ENCODE measurements at regions not wholly inside any gene's neighbourhood (a gene's known extent, or its start where the extent isn't known, plus 50 kb on each side); places are given as distances from the start of the nearest gene placed in this dataset.

DNA sequence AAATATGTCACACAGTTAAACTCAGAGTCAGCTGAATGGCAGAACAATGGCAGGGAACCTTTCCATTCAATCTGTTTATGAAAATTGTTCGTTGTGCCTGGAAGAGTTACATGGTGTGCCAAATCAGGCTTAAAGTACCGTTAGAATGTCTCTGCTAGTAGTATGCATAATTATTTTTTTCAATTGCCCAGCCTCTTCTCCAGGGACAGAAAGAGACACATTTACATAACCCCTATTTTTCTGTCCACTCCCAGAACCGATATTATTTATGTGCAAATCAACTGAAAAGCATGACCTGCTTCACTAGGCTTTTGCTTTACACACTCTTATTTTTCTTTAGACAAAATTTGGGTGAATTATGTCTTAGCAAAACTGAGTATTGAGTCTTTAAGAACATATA is 459.1 kb downstream of the EFNA5 start:
- TF ChIP-seq, protein P1, sequence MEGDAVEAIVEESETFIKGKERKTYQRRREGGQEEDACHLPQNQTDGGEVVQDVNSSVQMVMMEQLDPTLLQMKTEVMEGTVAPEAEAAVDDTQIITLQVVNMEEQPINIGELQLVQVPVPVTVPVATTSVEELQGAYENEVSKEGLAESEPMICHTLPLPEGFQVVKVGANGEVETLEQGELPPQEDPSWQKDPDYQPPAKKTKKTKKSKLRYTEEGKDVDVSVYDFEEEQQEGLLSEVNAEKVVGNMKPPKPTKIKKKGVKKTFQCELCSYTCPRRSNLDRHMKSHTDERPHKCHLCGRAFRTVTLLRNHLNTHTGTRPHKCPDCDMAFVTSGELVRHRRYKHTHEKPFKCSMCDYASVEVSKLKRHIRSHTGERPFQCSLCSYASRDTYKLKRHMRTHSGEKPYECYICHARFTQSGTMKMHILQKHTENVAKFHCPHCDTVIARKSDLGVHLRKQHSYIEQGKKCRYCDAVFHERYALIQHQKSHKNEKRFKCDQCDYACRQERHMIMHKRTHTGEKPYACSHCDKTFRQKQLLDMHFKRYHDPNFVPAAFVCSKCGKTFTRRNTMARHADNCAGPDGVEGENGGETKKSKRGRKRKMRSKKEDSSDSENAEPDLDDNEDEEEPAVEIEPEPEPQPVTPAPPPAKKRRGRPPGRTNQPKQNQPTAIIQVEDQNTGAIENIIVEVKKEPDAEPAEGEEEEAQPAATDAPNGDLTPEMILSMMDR (conservative IDR thresholded peaks at IDR 0.05): no peak
- no peaks in the 10 kb centered on the region for H3K9me3 ChIP-seq (ENCODE audit: control insufficient read depth, low read depth, low read length)
- H3K27me3 ChIP-seq (ENCODE audit: insufficient read depth, low read length): no peaks in the 10 kb centered on the region
- H2AFZ ChIP-seq (ENCODE audit: low read length): no peak overlapping the region
- no peak overlapping the region for H3K9ac ChIP-seq (ENCODE audit: extremely low read depth, insufficient read length, low read length)
- DNase-seq: no peak
- H2BK15ac ChIP-seq (ENCODE audit: low read depth, low read length): no peak overlapping the region
- no peaks in the 10 kb centered on the region for H3K9me3 Mint-ChIP-seq
- no peak overlapping the region for H2BK120ac ChIP-seq (ENCODE audit: low read depth, low read length, poor library complexity, severe bottlenecking)
- no peak overlapping the region for H2BK12ac ChIP-seq (ENCODE audit: insufficient read length, low read depth, low read length)
- H3K4me3 Mint-ChIP-seq: no peak overlapping the region
- no peak overlapping the region for H4K5ac ChIP-seq (ENCODE audit: insufficient read length, low read depth, low read length)
- no peak overlapping the region for H2AK5ac ChIP-seq (ENCODE audit: insufficient read length, low read length)
- no peaks in the 10 kb centered on the region for H3K4me1 Mint-ChIP-seq
- H3K27ac ChIP-seq (ENCODE audit: insufficient read length, low read depth, low read length): no peak overlapping the region
- H3K36me3 Mint-ChIP-seq (ENCODE audit: insufficient read depth in 1 of 3, low read depth in 3 of 3): no peaks in the 10 kb centered on the region
- no peak overlapping the region for H4K8ac ChIP-seq (replicated peaks; ENCODE audit: insufficient read length, low read depth, low read length)
- H4K20me1 ChIP-seq (ENCODE audit: control insufficient read depth, insufficient read depth, insufficient read length): no peaks in the 10 kb centered on the region
- no peak overlapping the region for H3T11ph ChIP-seq (ENCODE audit: low read length)
- no CpG with 5 or more reads among the region's 3 CpGs for WGBS (ENCODE audit: extremely low coverage, insufficient read length, low lambda C conversion rate)
- no peak overlapping the region for H2BK5ac ChIP-seq (ENCODE audit: insufficient read length, low read length)
- H3K4me2 ChIP-seq (ENCODE audit: insufficient read depth, insufficient read length, low read length): no peak overlapping the region
- no peaks in the 10 kb centered on the region for H3K79me1 ChIP-seq (ENCODE audit: insufficient read depth, low read depth, low read length, poor library complexity, severe bottlenecking)
- no peak overlapping the region for H3K56ac ChIP-seq (ENCODE audit: insufficient read length, low read depth, low read length)
- no peak overlapping the region for H2BK20ac ChIP-seq (ENCODE audit: low read depth, low read length, poor library complexity, severe bottlenecking)
- H3K79me2 ChIP-seq (ENCODE audit: insufficient read depth, low read length): no peaks in the 10 kb centered on the region
- H3K23me2 ChIP-seq (ENCODE audit: insufficient read length, low read depth, low read length, poor library complexity, severe bottlenecking): no peaks in the 10 kb centered on the region
- no peaks in the 10 kb centered on the region for H3K27me3 Mint-ChIP-seq (ENCODE audit: low read depth)
- H4K91ac ChIP-seq (ENCODE audit: insufficient read length, low read depth, low read length): no peak overlapping the region
- no peak overlapping the region for H3K14ac ChIP-seq (ENCODE audit: insufficient read depth, low read length)
- H3K4ac ChIP-seq (ENCODE audit: low read depth, low read length): no peak overlapping the region
- H3K27ac Mint-ChIP-seq: no peak overlapping the region
- no peaks in the 10 kb centered on the region for H3K4me1 ChIP-seq (ENCODE audit: insufficient read depth, low read length)
- no peak overlapping the region for H3K23ac ChIP-seq (ENCODE audit: insufficient read length, low read depth, low read length)
- no peak overlapping the region for H3K18ac ChIP-seq (ENCODE audit: insufficient read length, low read depth, low read length)
